Neural cell (in vitro differentiated cells): ENCODE measurements at regions not wholly inside any gene's neighbourhood (a gene's known extent, or its start where the extent isn't known, plus 50 kb on each side); places are given as distances from the start of the nearest gene placed in this dataset.

Experiments used
- H2AFZ ChIP-seq: fragments of 200-600, 300-800 bp; sonication (generic), shearing (Covaris generic); 2 replicates; pipeline ENCODE4 v1.6.0; 2014; ENCODE audit warnings: low read depth, mild to moderate bottlenecking, antibody characterized with exemption, low read length, moderate library complexity
- H3F3A ChIP-seq: fragments of 200-600 bp; shearing (Covaris generic); 2 replicates; pipeline ENCODE4 v1.6.1; 2016; ENCODE audit warnings: mild to moderate bottlenecking, moderate library complexity, mixed read lengths, antibody characterized with exemption, low read length; ENCODE audit not compliant: insufficient read depth, poor library complexity, severe bottlenecking
- H3K27ac ChIP-seq: fragments of 200-600, 300-800 bp; sonication (generic), shearing (Covaris generic); 2 replicates; pipeline ENCODE4 v1.5.1; 2014; ENCODE audit warnings: mild to moderate bottlenecking, low read length, moderate library complexity
- H3K27me3 ChIP-seq: fragments of 300-800, 200-600 bp; sonication (generic), shearing (Covaris generic); 2 replicates; pipeline ENCODE4 v1.6.0; 2014; ENCODE audit warnings: mild to moderate bottlenecking, low read depth, low read length, moderate library complexity; ENCODE audit not compliant: insufficient read depth
- H3K36me3 ChIP-seq: fragments of 300-800, 200-600 bp; sonication (generic), shearing (Covaris generic); 2 replicates; pipeline ENCODE4 v1.5.1; 2014; ENCODE audit warnings: mild to moderate bottlenecking, antibody characterized with exemption, low read length, moderate library complexity; ENCODE audit not compliant: insufficient read depth
- H3K4me2 ChIP-seq: fragments of 300-800, 200-600 bp; sonication (generic), shearing (Covaris generic); 2 replicates; pipeline ENCODE4 v1.6.0; 2014; ENCODE audit warnings: mild to moderate bottlenecking, low read length
- H3K4me3 ChIP-seq: fragments of 300-800, 200-600 bp; sonication (generic), shearing (Covaris generic); 2 replicates; pipeline ENCODE4 v1.5.1; 2014; ENCODE audit warnings: mild to moderate bottlenecking, low read length, moderate library complexity
- H3K79me2 ChIP-seq: fragments of 200-600 bp; shearing (Covaris generic); replicated peaks from 2 replicates; pipeline ENCODE4 v1.6.0; 2014; ENCODE audit warnings: mild to moderate bottlenecking, low read length, moderate library complexity; ENCODE audit not compliant: insufficient read depth
- H3K9ac ChIP-seq: fragments of 300-800, 200-600 bp; sonication (generic), shearing (Covaris generic); 2 replicates; pipeline ENCODE4 v1.6.1; 2016; ENCODE audit warnings: mild to moderate bottlenecking, low read length, mixed read lengths
- H3K9me2 ChIP-seq: fragments of 200-600 bp; shearing (Covaris generic); 2 replicates; pipeline ENCODE4 v1.6.1; 2016; ENCODE audit warnings: mild to moderate bottlenecking, low read length, mixed read lengths; ENCODE audit not compliant: insufficient read depth
- H3K9me3 ChIP-seq: fragments of 200-600, 300-800 bp; sonication (generic), shearing (Covaris generic); 2 replicates; pipeline ENCODE4 v1.6.1; 2016; ENCODE audit warnings: mild to moderate bottlenecking, mixed run types, low read length, moderate library complexity, mixed read lengths
- H4K20me1 ChIP-seq: fragments of 200-600 bp; shearing (Covaris generic); 2 replicates; pipeline ENCODE4 v1.6.1; 2016; ENCODE audit warnings: mild to moderate bottlenecking, mixed run types; ENCODE audit not compliant: insufficient read depth
- EP300 ChIP-seq: fragments of 450-650 bp; conservative IDR thresholded peaks from 2 replicates; pipeline ENCODE4 v1.6.1; 2014; ENCODE audit warnings: antibody characterized with exemption, mild to moderate bottlenecking, moderate library complexity; ENCODE audit not compliant: poor library complexity, severe bottlenecking
- EZH2 ChIP-seq: fragments of 200-600, 300-800 bp; shearing (Covaris generic), sonication (generic); IDR thresholded peaks from 2 replicates; pipeline ENCODE4 v1.6.1; 2014; ENCODE audit warnings: antibody characterized with exemption, low read length, borderline replicate concordance, mild to moderate bottlenecking; ENCODE audit not compliant: insufficient read depth, poor library complexity, severe bottlenecking
- MXI1 ChIP-seq: fragments of 450-650 bp; conservative IDR thresholded peaks from 2 replicates; pipeline ENCODE4 v1.6.1; 2014; ENCODE audit warnings: antibody characterized with exemption, mild to moderate bottlenecking; ENCODE audit not compliant: poor library complexity, severe bottlenecking
- POLR2AphosphoS5 ChIP-seq: IDR thresholded peaks from 2 replicates; pipeline ENCODE4 v1.6.1; 2012
- RAD21 ChIP-seq: fragments of 450-650 bp; conservative IDR thresholded peaks from 2 replicates; pipeline ENCODE4 v1.6.1; 2014; ENCODE audit warnings: antibody characterized with exemption, mild to moderate bottlenecking, moderate library complexity
- REST ChIP-seq: IDR thresholded peaks from 2 replicates; pipeline ENCODE4 v1.6.1; 2012; ENCODE audit warnings: borderline replicate concordance
- SMC3 ChIP-seq: fragments of 450-650 bp; conservative IDR thresholded peaks from 2 replicates; pipeline ENCODE4 v1.6.1; 2014; ENCODE audit warnings: antibody characterized with exemption, mild to moderate bottlenecking, moderate library complexity; ENCODE audit not compliant: poor library complexity
- TAF1 ChIP-seq: IDR thresholded peaks from 2 replicates; pipeline ENCODE4 v1.6.1; 2012; ENCODE audit warnings: low read depth
- TF ChIP-seq, protein P1 (sequence below): fragments of 450-650 bp; IDR thresholded peaks from 2 replicates; pipeline ENCODE4 v1.5.1; 2014; ENCODE audit warnings: antibody characterized with exemption, mild to moderate bottlenecking, moderate library complexity; ENCODE audit not compliant: poor library complexity, severe bottlenecking

DNA sequence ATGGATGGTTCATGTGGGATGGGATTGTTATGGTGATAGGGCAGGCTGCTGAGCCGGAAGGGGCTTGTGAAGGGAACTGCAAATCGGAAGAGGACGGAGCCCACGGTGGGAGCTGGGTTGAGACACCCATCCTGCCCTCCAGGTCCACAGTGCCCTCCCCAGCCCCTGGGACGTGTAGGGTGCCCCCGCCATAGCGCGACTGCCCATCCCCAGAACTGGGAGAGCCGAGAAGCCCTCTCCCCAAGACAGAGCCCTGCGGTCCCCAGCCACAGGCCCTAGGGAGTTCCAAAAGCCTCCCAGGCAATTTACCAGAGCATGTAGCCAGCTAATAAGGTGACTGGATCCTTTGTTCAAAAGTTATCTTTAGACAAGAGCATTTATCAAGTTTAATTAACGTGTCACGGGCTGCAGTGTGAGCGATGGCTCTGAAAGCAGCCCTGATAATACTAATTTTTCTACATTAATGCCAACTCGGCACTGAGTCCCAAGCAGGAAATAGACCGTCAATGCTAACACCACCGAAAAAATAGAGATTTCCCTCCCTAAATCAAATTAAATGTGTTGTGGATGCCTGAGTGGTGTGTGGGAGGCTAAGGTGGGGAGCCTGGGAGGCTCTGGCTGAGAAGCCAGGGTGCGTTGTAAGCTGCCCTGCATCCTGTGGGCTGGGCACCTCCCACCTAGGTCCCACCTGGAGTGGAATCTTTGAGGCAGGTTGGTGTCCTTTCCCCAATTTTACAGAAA is 76.8 kb upstream of the RTL6 start:
- no peaks in the 10 kb centered on the region for H4K20me1 ChIP-seq
- H3K9ac ChIP-seq = no peak overlapping the region
- H2AFZ ChIP-seq = no peak overlapping the region
- H3K27ac ChIP-seq = no peak overlapping the region
- H3K9me2 ChIP-seq = no peaks in the 10 kb centered on the region
- H3K36me3 ChIP-seq = no peaks in the 10 kb centered on the region
- no peaks in the 10 kb centered on the region for H3K9me3 ChIP-seq
- TF ChIP-seq EP300 (no peak), SMC3 (no peak), EZH2 (no peak), MXI1 (no peak), TAF1 (no peak), POLR2AphosphoS5 (no peak), REST (no peak), RAD21 (no peak)
- TF ChIP-seq, protein P1, sequence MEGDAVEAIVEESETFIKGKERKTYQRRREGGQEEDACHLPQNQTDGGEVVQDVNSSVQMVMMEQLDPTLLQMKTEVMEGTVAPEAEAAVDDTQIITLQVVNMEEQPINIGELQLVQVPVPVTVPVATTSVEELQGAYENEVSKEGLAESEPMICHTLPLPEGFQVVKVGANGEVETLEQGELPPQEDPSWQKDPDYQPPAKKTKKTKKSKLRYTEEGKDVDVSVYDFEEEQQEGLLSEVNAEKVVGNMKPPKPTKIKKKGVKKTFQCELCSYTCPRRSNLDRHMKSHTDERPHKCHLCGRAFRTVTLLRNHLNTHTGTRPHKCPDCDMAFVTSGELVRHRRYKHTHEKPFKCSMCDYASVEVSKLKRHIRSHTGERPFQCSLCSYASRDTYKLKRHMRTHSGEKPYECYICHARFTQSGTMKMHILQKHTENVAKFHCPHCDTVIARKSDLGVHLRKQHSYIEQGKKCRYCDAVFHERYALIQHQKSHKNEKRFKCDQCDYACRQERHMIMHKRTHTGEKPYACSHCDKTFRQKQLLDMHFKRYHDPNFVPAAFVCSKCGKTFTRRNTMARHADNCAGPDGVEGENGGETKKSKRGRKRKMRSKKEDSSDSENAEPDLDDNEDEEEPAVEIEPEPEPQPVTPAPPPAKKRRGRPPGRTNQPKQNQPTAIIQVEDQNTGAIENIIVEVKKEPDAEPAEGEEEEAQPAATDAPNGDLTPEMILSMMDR = no peak
- no peaks in the 10 kb centered on the region for H3F3A ChIP-seq
- H3K27me3 ChIP-seq = no peaks in the 10 kb centered on the region
- H3K4me2 ChIP-seq = no peak overlapping the region
- no peak overlapping the region for H3K4me3 ChIP-seq
- no peaks in the 10 kb centered on the region for H3K79me2 ChIP-seq

DNA sequence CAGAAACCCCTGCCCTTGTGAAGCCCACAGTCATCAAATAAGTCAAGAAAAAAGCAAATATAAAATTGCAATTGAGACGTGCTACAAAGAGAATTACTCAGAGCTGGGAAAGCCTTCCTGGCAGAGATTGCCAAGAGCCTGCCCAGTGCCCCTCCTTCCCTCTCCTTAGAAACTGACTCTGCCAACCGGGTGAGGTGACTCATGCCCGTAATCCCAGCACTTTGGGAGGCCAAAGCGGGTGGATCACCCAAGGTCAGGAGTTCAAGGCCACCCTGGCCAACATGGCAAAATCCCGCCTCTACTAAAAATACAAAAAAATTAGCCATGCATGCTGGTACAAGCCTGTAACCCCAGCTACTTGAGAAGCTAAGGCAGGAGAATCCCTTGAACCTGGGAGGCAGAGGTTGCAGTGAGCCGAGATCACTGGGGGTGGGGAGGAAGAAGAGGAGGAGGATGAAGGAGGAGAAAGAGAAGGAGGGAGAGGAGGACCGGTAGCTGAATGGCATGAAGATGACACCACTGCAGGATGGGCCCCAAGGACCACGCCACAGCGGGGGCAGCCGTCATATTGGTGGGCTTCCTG is 76.1 kb upstream of the RTL6 start:
- Histone ChIP-seq H3K9me2 (no peaks in the 10 kb centered on the region), H3K79me2 (no peaks in the 10 kb centered on the region), H3F3A (no peaks in the 10 kb centered on the region), H2AFZ (no peak overlapping the region), H3K36me3 (no peaks in the 10 kb centered on the region), H3K4me2 (no peak overlapping the region), H3K27ac (no peak overlapping the region), H3K9ac (no peak overlapping the region), H3K9me3 (no peaks in the 10 kb centered on the region), H3K27me3 (no peaks in the 10 kb centered on the region), H3K4me3 (no peak overlapping the region), H4K20me1 (no peaks in the 10 kb centered on the region)
- TF ChIP-seq RAD21 (no peak), EP300 (no peak), POLR2AphosphoS5 (no peak), TAF1 (no peak), MXI1 (no peak), REST (no peak), SMC3 (no peak), EZH2 (no peak)
- TF ChIP-seq, protein P1 = no peak
